ENCODE measurements at regions not wholly inside any gene's neighbourhood (a gene's known extent, or its start where the extent isn't known, plus 50 kb on each side); places are given as distances from the start of the nearest gene placed in this dataset.

DNA sequence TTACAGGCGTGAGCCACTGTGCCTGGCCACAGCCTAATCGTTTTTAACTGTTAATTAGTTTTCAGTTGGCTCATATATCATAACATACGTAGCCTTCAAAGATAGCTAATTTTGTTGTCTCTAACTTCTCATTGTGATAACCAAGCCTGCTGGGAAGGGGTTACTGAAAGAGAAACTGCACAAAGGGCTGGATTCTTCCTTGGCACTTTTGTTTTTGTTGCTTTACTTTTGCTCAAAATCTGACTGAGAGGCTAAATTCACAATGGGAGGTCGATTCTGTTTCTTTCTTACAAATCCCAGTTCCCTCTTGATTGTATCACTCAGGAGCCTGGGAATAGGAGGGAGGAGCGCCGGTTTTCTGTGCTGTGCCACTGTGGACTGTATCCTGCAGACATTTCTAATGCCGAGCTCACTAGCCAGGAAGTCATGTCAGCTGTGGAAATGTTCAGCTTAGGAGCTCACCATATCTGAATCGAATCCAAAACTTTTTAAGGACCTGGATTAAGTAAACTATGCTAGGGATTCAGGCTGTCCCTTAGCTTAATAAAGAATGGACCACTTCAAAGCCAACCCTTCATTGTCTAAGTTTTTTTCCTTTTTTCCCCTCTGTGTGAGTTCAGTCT, 120.5 kb upstream of the FAT1 start:
- TF ChIP-seq POLR2A (IDR thresholded peaks at IDR 0.05), result no peak
- TF ChIP-seq, protein P1, sequence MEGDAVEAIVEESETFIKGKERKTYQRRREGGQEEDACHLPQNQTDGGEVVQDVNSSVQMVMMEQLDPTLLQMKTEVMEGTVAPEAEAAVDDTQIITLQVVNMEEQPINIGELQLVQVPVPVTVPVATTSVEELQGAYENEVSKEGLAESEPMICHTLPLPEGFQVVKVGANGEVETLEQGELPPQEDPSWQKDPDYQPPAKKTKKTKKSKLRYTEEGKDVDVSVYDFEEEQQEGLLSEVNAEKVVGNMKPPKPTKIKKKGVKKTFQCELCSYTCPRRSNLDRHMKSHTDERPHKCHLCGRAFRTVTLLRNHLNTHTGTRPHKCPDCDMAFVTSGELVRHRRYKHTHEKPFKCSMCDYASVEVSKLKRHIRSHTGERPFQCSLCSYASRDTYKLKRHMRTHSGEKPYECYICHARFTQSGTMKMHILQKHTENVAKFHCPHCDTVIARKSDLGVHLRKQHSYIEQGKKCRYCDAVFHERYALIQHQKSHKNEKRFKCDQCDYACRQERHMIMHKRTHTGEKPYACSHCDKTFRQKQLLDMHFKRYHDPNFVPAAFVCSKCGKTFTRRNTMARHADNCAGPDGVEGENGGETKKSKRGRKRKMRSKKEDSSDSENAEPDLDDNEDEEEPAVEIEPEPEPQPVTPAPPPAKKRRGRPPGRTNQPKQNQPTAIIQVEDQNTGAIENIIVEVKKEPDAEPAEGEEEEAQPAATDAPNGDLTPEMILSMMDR (IDR thresholded peaks at IDR 0.05), result no peak
